ENCODE measurements at regions not wholly inside any gene's neighbourhood (a gene's known extent, or its start where the extent isn't known, plus 50 kb on each side); places are given as distances from the start of the nearest gene placed in this dataset.

DNA sequence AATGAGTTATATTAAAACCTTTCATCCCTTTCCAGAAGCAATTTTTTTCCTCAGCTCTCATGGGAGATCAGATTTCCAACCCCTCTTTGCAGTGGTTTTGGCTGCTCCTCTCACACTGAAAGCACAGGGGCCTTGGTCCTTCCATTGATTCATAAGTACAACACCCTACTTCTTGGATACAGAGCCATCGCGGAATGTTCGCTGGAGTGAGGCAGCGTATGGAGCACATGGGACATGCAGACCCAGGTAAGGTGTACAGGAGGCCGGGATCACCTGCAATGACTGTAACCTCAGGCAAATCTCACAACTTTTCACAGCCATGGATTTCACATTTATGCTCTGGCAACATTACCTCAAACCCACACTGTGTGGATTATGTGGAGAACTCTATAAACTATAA is 75.2 kb upstream of the HEY2 start:
- Mint-ChIP-seq H3K36me3 (ENCODE audit: low read depth) (peaks cover 16% of the 10 kb centered on the region; the same call in 2 of the 3 replicates), H3K4me3 (no peak overlapping the region), H3K27me3 (ENCODE audit: insufficient read depth, low read depth, poor library complexity) (peaks cover 6% of the 10 kb centered on the region), H3K9me3 (peaks cover 2% of the 10 kb centered on the region; the same call in 1 of the 3 replicates), H3K4me1 (peaks cover 34% of the 10 kb centered on the region), H3K27ac (no peak overlapping the region)
- Histone ChIP-seq H3K79me2 (replicated peaks; ENCODE audit: insufficient read depth) (0 out of 2 replicates have a peak, but pooled peaks cover 2% of the 10 kb centered on the region), H3K36me3 (ENCODE audit: insufficient read depth) (no peaks in the 10 kb centered on the region; the same call in 1 of the 2 replicates), H3K27ac (ENCODE audit: low read depth) (no peak overlapping the region), H2AFZ (no peak overlapping the region), H4K20me1 (replicated peaks; ENCODE audit: insufficient read depth) (peaks cover 4% of the 10 kb centered on the region; the same call in 1 of the 2 replicates), H3K4me2 (no peak overlapping the region), H3F3A (replicated peaks; ENCODE audit: low read depth) (no peaks in the 10 kb centered on the region), H3K9me2 (ENCODE audit: insufficient read depth) (peaks cover 2% of the 10 kb centered on the region), H3K4me3 (no peak overlapping the region), H3K27me3 (ENCODE audit: insufficient read depth) (no peaks in the 10 kb centered on the region), H3K4me1 (ENCODE audit: insufficient read depth) (peaks cover 27% of the 10 kb centered on the region)
- ATAC-seq: no peak
- TF ChIP-seq STAT1 (IDR thresholded peaks at IDR 0.05; ENCODE audit: unreplicated experiment): no peak
- TF ChIP-seq, protein P1, sequence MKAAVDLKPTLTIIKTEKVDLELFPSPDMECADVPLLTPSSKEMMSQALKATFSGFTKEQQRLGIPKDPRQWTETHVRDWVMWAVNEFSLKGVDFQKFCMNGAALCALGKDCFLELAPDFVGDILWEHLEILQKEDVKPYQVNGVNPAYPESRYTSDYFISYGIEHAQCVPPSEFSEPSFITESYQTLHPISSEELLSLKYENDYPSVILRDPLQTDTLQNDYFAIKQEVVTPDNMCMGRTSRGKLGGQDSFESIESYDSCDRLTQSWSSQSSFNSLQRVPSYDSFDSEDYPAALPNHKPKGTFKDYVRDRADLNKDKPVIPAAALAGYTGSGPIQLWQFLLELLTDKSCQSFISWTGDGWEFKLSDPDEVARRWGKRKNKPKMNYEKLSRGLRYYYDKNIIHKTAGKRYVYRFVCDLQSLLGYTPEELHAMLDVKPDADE (IDR thresholded peaks at IDR 0.05): no peak
- no peak for TF ChIP-seq CTCF (conservative IDR thresholded peaks at IDR 0.05; ENCODE audit: low read depth in 2 of 2)
- TF ChIP-seq EZH2phosphoT487 (IDR thresholded peaks at IDR 0.05; ENCODE audit: unreplicated experiment): no peak
- TF ChIP-seq, protein P2, sequence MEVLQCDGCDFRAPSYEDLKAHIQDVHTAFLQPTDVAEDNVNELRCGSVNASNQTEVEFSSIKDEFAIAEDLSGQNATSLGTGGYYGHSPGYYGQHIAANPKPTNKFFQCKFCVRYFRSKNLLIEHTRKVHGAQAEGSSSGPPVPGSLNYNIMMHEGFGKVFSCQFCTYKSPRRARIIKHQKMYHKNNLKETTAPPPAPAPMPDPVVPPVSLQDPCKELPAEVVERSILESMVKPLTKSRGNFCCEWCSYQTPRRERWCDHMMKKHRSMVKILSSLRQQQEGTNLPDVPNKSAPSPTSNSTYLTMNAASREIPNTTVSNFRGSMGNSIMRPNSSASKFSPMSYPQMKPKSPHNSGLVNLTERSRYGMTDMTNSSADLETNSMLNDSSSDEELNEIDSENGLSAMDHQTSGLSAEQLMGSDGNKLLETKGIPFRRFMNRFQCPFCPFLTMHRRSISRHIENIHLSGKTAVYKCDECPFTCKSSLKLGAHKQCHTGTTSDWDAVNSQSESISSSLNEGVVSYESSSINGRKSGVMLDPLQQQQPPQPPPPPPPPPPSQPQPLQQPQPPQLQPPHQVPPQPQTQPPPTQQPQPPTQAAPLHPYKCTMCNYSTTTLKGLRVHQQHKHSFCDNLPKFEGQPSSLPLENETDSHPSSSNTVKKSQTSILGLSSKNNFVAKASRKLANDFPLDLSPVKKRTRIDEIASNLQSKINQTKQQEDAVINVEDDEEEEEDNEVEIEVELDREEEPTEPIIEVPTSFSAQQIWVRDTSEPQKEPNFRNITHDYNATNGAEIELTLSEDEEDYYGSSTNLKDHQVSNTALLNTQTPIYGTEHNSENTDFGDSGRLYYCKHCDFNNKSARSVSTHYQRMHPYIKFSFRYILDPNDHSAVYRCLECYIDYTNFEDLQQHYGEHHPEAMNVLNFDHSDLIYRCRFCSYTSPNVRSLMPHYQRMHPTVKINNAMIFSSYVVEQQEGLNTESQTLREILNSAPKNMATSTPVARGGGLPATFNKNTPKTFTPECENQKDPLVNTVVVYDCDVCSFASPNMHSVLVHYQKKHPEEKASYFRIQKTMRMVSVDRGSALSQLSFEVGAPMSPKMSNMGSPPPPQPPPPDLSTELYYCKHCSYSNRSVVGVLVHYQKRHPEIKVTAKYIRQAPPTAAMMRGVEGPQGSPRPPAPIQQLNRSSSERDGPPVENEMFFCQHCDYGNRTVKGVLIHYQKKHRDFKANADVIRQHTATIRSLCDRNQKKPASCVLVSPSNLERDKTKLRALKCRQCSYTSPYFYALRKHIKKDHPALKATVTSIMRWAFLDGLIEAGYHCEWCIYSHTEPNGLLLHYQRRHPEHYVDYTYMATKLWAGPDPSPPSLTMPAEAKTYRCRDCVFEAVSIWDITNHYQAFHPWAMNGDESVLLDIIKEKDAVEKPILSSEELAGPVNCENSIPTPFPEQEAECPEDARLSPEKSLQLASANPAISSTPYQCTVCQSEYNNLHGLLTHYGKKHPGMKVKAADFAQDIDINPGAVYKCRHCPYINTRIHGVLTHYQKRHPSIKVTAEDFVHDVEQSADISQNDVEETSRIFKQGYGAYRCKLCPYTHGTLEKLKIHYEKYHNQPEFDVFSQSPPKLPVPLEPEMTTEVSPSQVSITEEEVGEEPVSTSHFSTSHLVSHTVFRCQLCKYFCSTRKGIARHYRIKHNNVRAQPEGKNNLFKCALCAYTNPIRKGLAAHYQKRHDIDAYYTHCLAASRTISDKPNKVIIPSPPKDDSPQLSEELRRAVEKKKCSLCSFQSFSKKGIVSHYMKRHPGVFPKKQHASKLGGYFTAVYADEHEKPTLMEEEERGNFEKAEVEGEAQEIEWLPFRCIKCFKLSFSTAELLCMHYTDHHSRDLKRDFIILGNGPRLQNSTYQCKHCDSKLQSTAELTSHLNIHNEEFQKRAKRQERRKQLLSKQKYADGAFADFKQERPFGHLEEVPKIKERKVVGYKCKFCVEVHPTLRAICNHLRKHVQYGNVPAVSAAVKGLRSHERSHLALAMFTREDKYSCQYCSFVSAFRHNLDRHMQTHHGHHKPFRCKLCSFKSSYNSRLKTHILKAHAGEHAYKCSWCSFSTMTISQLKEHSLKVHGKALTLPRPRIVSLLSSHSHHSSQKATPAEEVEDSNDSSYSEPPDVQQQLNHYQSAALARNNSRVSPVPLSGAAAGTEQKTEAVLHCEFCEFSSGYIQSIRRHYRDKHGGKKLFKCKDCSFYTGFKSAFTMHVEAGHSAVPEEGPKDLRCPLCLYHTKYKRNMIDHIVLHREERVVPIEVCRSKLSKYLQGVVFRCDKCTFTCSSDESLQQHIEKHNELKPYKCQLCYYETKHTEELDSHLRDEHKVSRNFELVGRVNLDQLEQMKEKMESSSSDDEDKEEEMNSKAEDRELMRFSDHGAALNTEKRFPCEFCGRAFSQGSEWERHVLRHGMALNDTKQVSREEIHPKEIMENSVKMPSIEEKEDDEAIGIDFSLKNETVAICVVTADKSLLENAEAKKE (CRISPR knock-in tag; IDR thresholded peaks at IDR 0.05): no peak
- TF ChIP-seq CREB1 (CRISPR knock-in tag; IDR thresholded peaks at IDR 0.05; ENCODE audit: low read depth): no peak
- no peak for TF ChIP-seq JUNB (IDR thresholded peaks at IDR 0.05; ENCODE audit: unreplicated experiment)
- no peak for TF ChIP-seq REST (IDR thresholded peaks at IDR 0.05; ENCODE audit: unreplicated experiment)
- no peak for TF ChIP-seq EZH2 (IDR thresholded peaks at IDR 0.05; ENCODE audit: low read depth, unreplicated experiment)
- TF ChIP-seq POLR2AphosphoS5 (IDR thresholded peaks at IDR 0.05; ENCODE audit: low read depth): no peak
- no peak for TF ChIP-seq ZNF331 (CRISPR knock-in tag; IDR thresholded peaks at IDR 0.05; ENCODE audit: low read depth)
- no peak for TF ChIP-seq ZNF114 (CRISPR knock-in tag; IDR thresholded peaks at IDR 0.05)
- TF ChIP-seq NANOG (IDR thresholded peaks at IDR 0.05; ENCODE audit: borderline replicate concordance): no peak
- DNase-seq (ENCODE audit: low spot score): no peak

All from GM23338 (cell line).